GM19455 (cell line): ENCODE measurements at regions not wholly inside any gene's neighbourhood (a gene's known extent, or its start where the extent isn't known, plus 50 kb on each side); places are given as distances from the start of the nearest gene placed in this dataset.
"Not testable (repeated sequence)": the region's sequence is repeated elsewhere in the genome, so short reads cannot be mapped to it uniquely, and the experiment has no call there.

Source experiments
- ATAC-seq: cut with Tn5 transposase; IDR thresholded peaks from one replicate; pipeline ENCODE4 v1.9.1; 2021; ENCODE audit not compliant: unreplicated experiment

DNA sequence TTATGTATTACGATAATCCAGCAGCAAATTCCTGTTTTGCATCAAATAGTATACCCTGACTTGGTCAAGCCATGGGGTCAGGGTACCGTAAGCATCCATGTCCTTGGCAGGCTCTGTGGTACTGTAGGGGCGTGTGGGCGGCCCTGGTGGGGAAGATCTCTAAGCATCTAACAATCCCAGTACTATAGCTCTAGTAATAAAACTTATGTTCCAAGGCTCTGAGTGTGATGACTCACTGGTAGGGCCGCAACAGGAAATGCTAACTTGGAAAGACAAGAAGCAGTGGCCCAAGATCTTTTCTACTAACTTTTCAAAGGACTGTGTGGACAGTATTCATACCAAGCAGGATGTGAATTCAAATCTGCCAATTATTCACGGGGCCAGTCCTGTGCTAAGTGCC lies 63.8 kb downstream of the CLEC18A start:
- not testable (repeated sequence) for ATAC-seq

DNA sequence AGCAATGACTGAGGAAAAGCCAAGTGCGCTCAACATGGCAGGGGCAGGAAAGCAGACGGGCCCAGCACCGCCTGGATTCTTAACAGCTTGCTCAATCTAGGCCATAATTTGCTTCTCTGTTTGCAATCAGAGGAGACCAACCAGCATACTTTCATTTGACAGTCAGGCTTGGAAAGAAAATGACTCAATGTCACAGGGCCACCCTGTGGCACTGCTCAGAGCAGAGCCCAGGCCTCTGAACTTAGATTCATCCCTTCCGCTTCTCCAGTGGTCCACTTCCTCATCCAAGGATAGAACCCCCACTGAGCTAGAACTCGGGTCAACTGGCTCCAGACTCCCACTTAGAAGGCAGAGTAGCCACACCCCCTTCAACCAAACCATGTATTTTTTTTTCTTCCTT lies 65.6 kb downstream of the CLEC18A start:
- not testable (repeated sequence) for ATAC-seq

DNA sequence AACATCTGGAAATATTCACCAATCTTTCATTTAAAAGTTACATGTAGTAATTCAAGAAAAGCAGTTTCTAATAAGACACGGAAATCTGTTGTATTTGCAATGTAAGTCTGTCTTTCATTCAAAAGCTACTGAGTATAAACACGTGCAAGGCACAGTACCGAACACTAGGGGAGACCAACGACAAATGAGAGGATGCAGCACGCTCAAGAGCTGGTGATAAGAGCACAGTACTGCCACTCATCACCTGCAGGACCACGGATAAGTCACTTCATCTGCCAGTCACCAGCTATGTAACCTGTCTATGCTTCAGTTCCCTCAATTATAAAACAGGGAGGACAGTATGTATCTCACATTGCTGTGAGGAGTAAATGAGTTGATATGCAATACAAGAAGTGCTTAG lies 67.1 kb downstream of the CLEC18A start:
- ATAC-seq, result peak; percentile 61

DNA sequence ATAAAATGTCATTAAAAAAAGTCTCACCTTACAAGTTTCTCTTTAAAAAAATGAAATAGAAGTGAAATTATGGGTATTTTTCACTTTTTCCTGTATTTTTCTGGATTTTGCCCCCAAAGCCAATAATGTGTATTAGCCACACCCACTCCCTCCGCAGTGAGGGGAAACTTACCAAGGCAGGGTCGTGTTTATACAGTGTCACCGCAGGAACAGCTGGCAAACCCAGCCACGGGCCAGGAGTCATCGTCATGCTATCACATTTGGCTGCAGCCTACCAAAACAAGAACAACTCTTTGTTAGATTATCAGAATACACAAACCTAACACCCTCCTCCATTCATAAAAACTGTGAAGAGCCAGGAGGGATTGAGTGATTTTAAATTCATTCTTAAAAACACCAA lies 72.1 kb downstream of the CLEC18A start:
- not testable (repeated sequence) for ATAC-seq

DNA sequence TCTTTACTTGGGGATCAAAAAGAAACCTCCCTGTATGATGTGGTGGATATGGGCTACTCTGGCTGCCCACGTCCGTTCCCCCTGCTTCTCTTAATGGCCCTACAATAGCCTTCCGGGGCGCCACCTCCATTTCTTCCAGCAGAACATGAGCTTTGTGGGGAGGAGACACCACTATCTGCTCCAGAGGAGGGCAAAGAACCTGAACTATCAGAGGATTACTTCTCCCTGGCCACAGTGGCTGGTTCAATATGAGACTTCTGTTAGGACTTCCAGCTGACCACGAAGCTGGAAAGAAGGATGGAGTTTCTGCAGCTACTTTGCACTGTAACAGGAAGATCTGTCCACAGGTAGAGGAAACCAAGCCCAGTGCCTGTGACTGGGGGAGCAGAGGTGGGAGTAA lies 72.8 kb downstream of the CLEC18A start:
- ATAC-seq, result not testable (repeated sequence)

DNA sequence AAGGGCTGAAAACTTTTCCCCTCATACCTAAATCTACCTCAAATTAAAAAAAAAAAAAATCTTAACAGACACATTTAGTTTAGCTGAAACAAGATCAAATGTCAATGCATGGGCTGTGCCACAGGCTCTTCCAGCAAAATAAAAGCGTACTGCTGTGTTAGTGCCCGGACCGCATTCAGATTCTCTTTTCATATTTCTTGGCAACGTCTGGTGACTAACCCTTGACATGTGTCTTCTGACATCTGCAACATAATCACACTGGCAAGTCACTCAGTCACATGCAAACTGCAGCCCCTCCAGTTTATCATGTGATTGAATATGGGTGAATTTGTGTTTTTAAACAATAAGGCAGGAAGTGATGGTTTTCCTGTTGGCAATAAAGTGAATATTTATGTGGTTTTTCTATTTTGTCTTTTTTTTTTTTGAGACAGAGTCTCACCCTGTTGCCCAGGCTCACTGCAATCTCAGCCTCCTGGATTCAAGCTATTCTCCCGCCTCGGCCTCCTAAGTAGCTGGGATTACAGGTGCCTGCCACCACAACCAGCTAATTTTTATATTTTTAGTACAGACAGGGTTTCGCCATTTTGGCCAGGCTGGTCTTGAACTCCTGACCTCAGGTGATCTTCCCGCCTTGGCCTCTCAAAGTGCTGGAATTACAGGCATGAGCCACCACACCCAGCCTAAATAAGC lies 75.2 kb downstream of the CLEC18A start:
- not testable (repeated sequence) for ATAC-seq

DNA sequence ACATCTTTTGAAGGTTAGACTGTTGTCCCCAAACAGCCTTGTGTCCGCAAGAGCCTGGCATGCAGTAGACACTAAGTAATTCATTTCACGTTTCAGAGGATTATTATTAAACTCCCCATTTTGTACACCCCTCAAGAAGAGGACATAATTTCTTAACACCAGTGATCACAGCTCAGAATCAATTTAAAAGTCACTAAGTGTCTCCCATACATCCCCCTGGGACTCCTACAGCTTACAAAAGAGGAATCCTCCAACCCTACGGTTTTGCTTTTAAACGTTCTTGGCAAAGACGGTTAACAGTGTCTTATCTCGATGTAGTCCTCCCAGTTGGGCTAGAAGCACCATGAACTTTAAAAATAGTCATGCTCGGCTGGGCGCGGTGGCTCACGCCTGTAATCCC lies 81.2 kb upstream of the PDPR start:
- ATAC-seq, result not testable (repeated sequence)

DNA sequence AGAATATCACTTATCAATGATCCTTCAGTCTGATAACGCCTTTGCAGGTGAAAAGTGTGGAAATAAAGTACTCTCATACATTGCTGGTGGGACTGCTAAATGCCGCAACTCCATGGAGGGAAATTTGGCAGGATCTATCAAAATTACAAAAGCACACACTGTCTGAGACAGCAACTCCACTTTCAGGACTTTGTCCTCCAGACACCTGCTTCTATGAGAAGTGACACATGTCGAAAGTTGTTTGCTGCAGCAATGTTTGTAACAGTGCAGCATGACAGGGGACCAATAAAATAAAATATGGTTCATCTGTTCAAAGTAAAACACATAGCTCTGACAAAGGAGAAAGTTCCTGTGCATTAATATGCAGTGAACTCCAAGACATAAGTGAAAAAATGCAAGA lies 76.2 kb upstream of the PDPR start:
- ATAC-seq, result not testable (repeated sequence)

DNA sequence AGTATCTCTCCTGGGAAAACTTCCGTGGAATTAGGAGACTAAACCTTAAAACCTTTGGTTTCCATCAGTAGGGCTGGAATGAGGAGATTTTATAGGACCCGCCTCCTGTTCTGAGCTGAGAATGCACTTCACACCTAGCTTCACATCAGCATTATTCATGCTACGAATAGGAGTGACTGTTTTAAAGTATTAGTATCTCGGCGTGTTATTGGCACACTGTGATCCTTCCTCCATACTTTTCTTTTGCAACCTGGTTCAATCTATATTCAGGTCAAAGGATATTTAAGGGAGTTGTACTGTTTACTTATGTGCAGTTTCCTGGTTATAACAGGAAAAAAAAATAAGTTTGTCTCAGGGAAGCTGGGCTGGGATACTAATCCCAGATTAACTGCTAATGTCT lies 73.6 kb upstream of the PDPR start:
- ATAC-seq, result not testable (repeated sequence)

DNA sequence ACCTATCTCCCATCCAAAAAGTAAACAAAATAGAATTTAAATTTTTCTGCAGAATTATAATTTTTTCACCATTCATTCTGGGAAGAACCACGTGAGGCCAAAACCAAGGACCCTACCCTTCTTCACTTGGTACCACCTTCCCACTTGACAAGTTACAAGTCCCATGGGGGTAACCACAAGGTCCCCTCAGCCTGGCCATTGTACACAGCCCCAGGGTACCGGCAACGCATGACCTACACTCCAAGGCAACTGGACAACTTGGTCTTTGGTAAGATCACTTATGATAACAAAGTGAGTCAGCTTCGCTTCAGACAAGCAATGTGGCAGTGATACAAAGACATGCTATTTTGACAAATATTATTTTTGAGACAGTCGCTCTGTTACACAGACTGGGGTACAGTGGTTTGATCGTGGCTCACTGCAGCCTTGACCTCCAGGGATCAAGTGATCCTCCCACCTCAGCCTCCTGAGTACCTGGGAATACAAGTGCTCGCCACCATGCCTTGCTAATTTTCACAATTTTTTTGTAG lies 70.5 kb upstream of the PDPR start:
- ATAC-seq, result not testable (repeated sequence)

DNA sequence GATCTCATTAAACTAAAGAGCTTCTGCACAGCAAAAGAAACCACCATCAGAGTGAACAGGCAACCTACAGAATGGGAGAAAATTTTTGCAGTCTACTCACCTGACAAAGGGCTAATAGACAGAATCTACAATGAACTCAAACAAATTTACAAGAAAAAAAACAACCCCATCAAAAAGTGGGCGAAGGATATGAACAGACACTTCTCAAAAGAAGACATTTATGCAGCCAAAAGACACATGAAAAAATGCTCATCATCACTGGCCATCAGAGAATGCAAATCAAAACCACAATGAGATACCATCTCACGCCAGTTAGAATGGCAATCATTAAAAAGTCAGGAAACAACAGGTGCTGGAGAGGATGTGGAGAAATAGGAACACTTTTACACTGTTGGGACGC lies 67.6 kb upstream of the PDPR start:
- ATAC-seq, result not testable (repeated sequence)

DNA sequence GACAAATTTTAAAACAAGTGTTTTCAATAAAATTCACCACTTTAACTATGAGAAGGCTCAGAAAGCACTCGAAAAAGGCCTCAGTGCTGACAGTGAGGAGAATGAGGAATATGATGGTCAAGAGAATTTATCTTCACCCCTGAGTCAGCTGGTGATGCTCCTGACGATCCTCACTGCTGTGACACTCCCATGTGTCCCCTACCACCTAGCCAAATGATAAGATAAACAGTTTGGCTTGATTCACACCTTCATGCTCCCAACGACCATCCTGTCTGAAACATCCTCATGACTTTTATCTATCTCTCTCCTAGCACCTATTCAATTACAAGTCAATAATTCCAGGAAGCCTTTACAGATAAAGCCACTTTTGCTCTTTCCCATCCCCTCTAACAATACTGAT lies 66.0 kb upstream of the PDPR start:
- ATAC-seq, result not testable (repeated sequence)

DNA sequence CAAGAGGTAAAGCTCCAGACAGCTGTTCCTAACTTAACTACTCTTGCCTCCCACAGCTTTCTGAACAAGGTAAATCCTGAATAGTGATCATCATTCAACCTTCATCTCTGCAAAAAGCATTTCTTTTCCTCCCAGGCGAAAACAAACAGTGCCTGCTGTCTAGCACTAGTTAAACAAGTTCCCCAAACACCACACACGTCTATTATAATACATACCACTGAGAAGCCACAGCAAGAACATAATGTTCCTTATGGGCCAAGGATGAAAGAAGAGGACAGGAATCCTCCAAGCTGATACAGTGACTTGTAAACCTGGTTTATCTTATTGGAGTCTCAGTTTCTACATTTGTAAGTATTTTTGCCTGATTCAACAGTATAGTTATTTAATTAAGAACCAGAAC lies 56.1 kb upstream of the PDPR start:
- ATAC-seq, result not testable (repeated sequence)

DNA sequence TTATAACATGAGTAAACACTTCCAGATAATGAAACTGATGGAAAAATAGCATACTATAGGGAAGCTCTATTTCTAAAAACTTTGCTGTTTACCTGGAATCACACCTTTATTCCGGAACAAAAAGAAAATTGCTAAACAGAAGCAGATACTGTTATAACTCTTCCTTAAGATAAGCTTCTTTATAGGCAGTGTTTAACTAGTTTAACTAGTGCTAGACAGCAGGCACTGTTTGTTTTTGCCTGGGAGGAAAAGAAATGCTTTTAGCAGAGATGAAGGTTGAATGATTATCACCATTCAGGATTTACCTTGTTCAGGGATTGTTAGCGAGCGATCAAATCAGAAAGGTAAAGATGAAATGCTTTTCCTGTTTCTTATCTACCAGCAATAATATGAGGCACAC lies 54.7 kb upstream of the PDPR start:
- ATAC-seq, result not testable (repeated sequence)

DNA sequence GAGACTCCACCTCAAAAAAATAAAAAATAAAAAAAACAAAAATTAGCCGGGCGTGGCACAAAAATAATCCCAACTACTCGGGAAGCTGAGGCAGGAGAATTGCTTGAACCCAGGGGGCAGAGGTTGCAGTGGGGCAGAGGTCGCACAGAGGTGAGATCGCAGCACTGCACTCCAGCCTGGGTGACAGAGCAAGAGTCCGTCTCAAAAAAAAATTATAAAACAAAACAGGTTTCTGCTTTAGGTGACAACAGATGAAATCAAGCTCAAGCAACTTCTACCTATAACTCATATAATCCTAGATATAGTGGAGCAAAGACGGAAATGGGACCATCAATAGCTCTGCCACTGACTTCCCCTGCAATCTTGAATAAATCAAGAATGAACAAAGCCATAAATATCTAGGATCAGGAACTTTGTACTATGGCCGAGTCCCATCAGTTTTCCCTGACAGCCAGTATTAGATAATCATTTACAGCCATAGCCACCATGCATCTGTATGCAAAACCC lies 53.6 kb upstream of the PDPR start:
- not testable (repeated sequence) for ATAC-seq

DNA sequence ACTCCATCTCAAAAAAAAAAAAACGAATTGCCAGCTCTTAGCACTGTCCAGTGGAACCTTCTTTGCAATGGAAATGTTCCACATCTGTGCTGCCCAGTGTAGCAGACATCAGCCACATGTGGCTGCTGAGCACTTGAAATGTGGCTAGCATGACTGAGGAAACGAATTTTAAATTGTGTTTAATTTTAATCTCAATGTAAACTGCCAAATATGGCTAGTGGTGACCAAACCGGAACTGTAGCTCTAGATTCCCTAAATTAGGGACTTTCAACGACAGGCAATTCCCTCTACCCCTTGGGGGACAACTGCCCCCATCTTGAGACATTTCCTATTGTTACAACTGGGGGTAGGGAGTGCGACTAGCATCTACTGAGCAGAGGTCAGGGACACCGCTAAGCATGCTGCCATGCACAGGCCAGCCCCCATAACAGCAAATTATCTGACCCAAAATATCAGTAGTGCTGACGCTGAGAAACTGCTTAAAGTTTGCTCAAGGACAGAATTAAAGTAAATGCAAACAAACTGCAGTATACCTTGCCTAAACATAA lies 52.4 kb upstream of the PDPR start:
- ATAC-seq, result not testable (repeated sequence)

DNA sequence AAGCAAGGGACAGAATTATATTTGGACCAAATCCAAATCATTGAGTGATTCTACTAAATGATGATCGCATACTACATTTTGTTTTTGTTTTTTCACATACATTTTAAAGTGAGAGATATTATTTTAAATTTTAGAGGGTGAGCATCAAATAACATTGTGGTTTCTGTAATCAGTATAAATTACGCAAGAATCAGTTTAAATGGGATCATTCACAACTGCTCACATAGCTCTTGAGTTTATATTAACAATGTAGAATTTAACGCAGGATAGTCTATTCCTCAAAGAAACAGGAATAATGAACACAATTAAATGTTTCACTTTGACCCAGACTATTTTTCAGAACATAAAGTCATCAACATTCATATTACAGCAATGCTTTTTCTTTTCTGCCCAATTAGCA lies 51.2 kb upstream of the PDPR start:
- not testable (repeated sequence) for ATAC-seq
